Astrocyte of the cerebellum (primary cell): ENCODE measurements at regions not wholly inside any gene's neighbourhood (a gene's known extent, or its start where the extent isn't known, plus 50 kb on each side); places are given as distances from the start of the nearest gene placed in this dataset.
A peak's percentile ranks its signal among the peaks of the same experiment; 100 is the strongest.

Source experiments
- DNase-seq: peaks from one replicate; pipeline ENCODE4 v3.0.0-alpha.2; 2011; ENCODE audit warnings: low read depth
- H3K4me3 ChIP-seq: 2 replicates; pipeline ENCODE4 v1.5.1; 2011; ENCODE audit warnings: mild to moderate bottlenecking, low read depth, low read length, moderate library complexity
- in situ Hi-C: cut with HindIII; loops from 2 replicates; pipeline ENCODE4 v1.10.0; 2017; ENCODE audit warnings: low sequenced_read_pairs
- TF ChIP-seq, protein P1 (sequence below): IDR thresholded peaks from 2 replicates; pipeline ENCODE4 v1.5.1; 2012; ENCODE audit warnings: low read length, low read depth, moderate library complexity, mild to moderate bottlenecking; ENCODE audit errors: missing control alignments

DNA sequence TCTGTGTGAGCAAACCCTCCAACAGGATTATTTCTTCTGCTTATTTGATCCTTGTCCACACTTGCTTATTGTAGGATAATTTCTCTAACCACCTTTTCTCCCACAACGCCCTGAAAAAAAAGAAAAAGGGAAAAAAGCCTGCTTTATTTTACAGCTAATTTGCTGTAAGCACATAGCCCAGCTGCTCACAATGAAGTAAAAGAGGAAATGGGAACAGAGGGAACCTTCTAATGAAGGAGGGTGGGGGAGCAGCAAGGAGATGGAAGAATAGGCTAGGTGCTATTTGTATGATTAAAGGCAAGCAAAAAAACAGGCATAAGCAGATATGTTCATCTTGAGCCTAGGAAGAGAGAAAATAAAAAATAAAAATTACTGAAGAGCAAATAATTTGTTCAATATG lies 331.6 kb downstream of the TXNL1 start:
- DNase-seq: no peak
- in situ Hi-C loops: no loop called here
- no peak overlapping the region for H3K4me3 ChIP-seq
- TF ChIP-seq, protein P1, sequence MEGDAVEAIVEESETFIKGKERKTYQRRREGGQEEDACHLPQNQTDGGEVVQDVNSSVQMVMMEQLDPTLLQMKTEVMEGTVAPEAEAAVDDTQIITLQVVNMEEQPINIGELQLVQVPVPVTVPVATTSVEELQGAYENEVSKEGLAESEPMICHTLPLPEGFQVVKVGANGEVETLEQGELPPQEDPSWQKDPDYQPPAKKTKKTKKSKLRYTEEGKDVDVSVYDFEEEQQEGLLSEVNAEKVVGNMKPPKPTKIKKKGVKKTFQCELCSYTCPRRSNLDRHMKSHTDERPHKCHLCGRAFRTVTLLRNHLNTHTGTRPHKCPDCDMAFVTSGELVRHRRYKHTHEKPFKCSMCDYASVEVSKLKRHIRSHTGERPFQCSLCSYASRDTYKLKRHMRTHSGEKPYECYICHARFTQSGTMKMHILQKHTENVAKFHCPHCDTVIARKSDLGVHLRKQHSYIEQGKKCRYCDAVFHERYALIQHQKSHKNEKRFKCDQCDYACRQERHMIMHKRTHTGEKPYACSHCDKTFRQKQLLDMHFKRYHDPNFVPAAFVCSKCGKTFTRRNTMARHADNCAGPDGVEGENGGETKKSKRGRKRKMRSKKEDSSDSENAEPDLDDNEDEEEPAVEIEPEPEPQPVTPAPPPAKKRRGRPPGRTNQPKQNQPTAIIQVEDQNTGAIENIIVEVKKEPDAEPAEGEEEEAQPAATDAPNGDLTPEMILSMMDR: no peak

DNA sequence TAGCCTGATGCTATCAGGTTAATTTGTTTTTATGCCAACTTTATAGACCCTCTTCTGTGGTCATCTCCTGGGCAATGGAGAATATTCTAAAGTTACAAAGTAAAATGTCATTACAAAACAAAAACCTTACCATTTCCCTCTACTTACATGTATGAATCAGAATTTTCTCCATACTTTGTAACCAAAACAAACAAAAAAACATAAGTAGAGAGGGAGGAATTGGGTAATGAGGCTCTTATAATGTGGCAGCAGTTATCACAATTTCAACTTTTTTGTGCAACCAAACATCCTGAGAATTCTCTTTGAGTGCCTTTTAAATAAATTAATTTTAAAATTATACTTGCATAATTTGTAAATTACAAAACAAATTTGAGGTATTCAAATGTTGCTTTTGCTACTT lies 332.8 kb downstream of the TXNL1 start:
- H3K4me3 ChIP-seq: no peak overlapping the region
- TF ChIP-seq, protein P1: no peak
- in situ Hi-C loops: no loop called here
- DNase-seq: no peak

DNA sequence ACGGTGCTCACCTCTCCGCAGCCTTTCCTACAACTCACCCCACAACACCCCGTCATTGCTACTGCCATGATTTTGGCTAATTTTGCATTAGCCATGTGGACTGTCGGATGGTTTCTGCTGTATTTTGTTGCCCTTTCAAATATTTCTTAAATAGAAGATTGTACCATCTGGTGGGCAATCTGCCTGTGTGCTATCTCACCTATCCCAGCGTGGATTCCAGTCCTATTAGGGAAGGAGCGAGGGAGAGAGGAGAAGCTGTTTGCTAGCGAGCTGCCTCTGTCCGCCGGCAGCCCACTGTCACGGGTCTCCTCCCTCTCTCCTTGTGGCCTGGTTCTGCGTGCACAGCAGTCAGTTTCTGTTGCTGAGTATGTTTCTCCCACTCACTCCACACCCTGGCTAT lies 336.2 kb downstream of the TXNL1 start:
- H3K4me3 ChIP-seq: no peak overlapping the region
- in situ Hi-C loops: no loop called here
- DNase-seq: no peak
- TF ChIP-seq, protein P1: no peak

GRCh38 chr18:56299740-56300139 lies 338.7 kb downstream of the TXNL1 start:
- TF ChIP-seq, protein P1: no peak
- DNase-seq: no peak
- H3K4me3 ChIP-seq: no peak overlapping the region
- in situ Hi-C loops: no loop called here

DNA sequence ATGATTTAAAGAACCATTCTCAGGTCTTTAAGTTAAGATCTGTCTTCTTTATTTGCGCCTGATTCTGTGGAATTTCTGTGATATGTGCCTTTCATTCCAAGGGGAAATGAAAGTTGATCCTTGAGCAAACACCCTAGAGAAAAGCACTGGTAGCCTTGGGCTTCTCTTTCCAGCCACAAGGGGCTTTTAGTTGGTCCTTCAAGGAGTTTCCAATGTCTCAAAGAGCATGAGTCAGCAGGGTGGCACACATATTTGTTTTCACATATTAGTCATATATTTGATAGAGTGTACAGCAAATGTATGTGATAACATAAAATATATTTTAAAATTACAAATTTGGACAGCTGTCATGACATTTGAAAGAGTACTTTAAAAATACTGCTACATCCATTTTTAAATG lies 339.5 kb downstream of the TXNL1 start:
- no peak for DNase-seq
- TF ChIP-seq, protein P1: peak; percentile 44
- no peak overlapping the region for H3K4me3 ChIP-seq
- in situ Hi-C loops: no loop called here

DNA sequence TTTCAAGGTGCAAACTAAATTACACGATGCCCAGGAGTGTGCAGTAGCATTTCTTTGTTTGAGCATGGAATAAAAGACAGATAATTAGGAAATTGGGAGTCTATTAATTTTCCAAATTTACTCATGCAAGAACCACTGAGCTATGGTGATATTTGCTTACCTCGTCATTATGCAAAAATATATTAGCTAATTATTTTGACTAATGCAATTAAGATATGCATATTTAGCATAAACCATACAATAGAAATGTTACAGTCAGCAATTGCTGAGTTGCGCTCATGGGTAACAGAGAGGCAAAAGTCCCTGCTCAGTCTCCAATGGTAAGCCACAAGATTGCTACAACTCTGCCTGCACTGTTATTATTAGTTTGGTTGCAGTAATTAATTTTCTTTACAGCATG lies 342.0 kb downstream of the TXNL1 start:
- TF ChIP-seq, protein P1: no peak
- no peak overlapping the region for H3K4me3 ChIP-seq
- in situ Hi-C loops: no loop called here
- no peak for DNase-seq
